NCI-H1694 treated with DMSO at 0.1 percent for 48 hours (cell line): ENCODE measurements at regions not wholly inside any gene's neighbourhood (a gene's known extent, or its start where the extent isn't known, plus 50 kb on each side); places are given as distances from the start of the nearest gene placed in this dataset.
"Not testable (repeated sequence)": the region's sequence is repeated elsewhere in the genome, so short reads cannot be mapped to it uniquely, and the experiment has no call there.

Source experiments
- DNase-seq: peaks from one replicate; lab custom pipeline; 2025; lab: John Stamatoyannopoulos, UW

DNA sequence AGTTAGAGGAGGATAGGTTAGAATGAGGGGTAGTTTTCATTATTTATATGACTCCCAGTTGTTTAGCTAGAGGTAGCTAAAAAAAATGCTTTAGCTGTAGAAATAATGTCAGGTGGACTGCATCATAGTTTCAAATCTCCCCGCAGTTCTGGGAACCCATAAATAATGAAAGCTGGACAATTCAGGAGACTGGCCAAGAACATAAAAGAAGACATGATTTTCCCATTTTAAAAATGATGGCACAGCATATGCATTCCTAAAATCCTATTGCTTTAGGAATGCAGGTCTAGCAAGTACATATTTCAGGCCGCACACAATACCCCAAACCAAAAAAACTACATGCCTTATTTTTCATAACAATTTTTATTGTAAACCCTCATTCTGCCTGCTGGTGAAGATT lies 143.3 kb downstream of the CTH start:
- DNase-seq = no peak

DNA sequence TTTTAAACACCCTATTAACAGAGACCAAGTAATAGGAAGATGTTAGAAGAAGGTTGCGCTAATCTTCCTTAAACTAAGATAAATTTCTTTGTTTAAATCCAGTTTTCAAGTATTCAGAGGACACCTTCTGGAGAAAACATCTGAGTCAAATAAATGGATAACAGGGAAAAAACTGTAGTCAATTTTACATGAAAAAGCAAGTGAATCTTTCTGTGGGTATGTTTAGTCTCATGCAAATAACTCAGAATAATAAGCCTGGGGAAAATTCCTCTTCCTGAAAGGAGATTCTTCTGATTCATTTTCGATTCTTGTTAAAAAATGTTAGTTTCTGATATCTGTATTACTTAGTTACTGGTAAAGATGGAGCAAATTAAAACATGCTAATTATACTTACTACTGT lies 145.5 kb downstream of the CTH start:
- no peak for DNase-seq

- no peak for DNase-seq
These were observed 156.1 kb downstream of the CTH start for GRCh38 chr1:70567167-70567566.

DNA sequence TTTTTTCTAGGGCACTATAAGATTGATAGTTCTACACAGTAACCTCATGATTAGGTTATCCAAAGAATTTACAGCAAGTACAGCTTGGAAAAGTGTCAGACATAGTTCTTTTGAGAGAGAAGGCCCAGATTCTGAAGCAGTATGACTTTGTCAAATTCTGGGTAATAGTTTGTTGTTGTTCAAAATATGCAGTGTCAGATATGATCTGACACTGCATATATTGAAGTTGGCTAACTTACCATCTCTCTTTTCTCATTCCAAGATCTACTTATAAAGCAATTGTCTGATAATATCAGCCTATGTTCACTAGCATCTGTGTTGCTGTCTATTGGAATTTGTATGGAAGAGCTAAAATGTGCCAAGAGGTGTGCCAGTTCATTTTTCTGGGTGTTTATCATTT lies 160.1 kb downstream of the CTH start:
- no peak for DNase-seq

DNA sequence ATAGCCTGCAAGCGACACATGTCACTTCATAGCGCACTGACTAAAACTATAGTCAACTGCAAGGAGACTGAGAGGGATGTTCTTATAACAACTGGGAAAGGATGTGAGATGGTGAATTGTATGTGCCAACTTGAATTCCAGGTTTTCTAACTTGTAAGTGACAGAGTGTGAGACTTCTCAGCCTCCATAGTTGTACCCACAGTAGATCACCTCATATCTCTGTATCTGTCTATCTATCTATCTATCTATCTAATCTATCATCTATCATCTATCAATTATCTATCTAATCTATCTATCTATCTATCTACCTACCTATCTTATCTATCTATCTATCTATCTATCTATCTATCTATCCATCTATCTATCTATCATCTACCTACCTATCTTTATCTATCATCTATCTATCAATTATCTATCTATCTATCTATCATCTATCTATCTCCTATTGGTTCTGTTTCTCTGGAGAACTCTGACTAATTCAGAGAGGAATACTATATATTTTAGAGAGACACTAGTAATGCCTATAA lies 162.3 kb downstream of the CTH start:
- no peak for DNase-seq

DNA sequence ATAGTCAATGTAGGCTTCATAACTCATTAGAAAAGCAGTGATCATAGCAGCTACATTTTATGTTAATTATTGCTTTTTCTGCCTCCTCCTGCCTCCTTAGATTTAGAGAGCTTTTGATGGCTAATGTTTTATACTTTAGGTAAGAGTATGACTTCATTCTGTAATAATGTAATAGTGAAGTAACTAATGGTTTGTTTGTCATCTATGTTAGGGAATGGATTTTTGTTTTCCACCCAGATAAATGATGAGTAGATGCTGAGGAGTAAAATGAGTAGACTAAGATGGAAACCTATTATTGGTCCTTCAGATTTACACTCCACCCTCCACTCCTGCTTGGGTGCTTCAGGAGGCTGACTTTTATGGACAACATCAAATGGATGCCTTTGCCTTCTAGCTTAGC lies 170.6 kb downstream of the CTH start:
- no peak for DNase-seq

DNA sequence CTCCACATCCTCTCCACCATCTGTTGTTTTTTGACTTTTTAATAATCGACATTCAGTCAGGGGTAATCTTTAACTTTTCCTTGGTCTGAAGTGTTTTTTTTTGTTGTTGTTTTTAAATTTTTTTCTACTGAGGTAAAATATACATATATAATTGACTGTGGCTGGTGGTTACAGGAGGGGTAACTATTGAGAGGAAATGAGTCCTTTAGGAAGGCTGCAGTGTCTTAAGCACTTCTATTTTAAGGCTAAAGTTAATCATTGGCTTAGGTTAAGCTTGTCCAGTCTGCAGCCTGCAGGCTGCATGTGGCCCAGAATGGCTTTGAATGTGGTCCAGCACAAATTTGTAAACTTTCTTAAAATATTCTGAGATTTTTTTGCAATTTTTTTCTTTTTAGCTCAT lies 172.5 kb downstream of the CTH start:
- DNase-seq = no peak

DNA sequence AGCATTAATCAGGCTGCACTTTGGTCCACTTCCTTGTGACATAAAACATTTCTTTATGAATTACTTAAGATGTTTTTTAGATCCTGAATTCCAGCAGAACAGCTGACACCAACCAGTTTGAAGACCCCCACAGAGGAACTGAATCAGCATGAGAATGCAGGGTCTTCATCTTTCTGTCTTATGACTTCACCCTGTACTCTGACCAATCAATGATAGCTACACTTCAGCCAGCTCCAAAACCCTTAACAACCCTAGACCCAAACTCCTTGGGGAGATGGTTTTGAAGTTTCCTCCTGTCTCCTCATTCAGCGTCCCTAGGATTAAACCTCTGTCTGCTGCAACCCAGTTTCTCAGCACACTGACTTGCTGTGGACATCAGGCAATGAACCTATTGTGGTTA lies 175.0 kb downstream of the CTH start:
- no peak for DNase-seq

- DNase-seq = no peak
These were observed 176.9 kb downstream of the CTH start for GRCh38 chr1:70587872-70588366.

DNA sequence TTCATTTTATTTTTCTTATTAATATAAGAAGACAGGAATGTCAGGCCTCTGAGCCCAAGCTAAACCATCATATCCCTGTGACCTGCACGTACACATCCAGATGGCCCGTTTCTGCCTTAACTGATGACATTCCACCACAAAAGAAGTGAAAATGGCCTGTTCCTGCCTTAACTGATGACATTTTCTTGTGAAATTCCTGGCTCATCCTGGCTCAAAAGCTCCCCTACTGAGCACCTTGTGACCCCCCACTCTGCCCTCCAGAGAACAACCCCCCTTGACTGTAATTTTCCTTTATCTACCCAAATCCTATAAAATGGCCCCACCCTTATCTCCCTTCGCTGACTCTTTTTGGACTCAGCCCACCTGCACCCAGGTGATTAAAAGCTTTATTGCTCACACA lies 182.5 kb downstream of the CTH start:
- not testable (repeated sequence) for DNase-seq

GRCh38 chr1:70608815-70609214 lies 197.7 kb downstream of the CTH start:
- no peak for DNase-seq

DNA sequence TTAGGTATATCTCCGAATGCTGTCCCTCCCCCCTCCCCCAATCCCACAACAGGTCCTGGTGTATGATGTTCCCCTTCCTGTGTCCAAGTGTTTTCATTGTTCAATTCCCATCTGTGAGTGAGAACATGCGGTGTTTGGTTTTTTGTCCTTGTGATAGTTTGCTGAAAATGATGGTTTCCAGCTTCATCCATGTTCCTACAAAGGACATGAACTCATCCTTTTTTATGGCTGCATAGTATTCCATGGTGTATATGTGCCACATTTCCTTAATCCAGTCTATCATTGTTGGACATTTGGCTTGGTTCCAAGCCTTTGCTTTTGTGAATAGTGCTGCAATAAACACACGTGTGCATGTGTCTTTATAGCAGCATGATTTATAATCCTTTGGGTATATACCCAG lies 199.1 kb downstream of the CTH start:
- not testable (repeated sequence) for DNase-seq

DNA sequence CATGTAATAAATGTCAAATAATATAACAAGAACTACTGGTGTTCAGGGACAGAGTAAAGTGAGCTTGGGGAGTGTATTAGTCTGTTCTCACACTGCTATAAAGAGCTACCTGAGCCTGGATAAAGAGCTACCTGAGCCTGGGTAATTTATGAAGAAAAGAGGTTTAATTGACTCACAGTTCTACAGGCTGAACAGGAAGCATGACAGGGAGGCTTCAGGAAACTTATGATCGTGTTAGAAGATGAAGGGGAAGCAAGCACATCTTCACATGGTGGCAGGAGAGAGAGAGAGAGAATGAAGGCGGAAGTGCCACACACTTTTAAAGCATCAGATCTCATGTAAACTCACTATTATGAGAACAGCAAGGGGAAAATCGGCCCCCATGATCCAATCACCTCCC lies 205.9 kb downstream of the CTH start:
- DNase-seq = no peak

DNA sequence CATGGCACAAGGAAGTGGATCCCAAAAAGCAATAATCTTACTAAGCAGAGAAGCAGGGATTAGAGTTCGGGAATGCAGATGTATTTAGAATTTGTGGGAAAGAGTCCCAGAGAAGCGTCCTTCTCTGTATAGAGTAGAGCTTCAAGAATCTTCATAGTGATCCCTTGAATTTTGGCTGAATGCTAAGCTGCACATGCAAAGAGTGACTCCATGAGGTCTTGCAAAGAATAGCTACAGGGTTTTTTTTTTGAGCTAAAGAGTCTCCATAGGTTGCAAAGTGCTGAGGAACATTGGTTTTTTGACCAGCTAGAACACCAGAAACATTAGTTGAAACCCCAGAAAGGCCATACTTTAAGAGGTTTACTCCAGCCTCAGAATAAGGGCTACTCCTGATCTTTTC lies 206.7 kb downstream of the CTH start:
- DNase-seq = no peak

GRCh38 chr1:70627910-70628309 lies 216.8 kb downstream of the CTH start:
- DNase-seq = no peak

- DNase-seq = no peak
These were observed 217.9 kb downstream of the CTH start for GRCh38 chr1:70628973-70629372.

GRCh38 chr1:70633004-70633403 lies 221.9 kb downstream of the CTH start:
- DNase-seq = no peak

DNA sequence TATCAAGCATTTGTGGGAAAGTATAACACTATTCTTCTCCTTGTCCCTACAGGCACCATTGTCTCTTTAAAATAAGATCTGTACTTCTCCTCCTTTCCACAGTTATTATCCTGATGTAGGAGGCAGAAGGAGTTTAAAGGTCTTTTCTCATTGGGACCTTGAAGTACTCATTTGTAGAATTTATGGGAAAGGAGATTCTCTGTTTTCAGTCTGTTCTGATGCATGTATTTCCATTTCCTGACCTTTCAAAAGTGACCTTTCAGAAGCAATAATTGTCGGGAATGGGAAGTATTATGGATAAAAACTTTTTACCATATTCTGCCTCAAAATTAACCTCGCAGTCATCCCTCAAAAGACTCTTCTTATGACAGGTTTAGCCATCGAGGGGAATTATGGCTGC lies 224.8 kb downstream of the CTH start:
- DNase-seq = no peak

DNA sequence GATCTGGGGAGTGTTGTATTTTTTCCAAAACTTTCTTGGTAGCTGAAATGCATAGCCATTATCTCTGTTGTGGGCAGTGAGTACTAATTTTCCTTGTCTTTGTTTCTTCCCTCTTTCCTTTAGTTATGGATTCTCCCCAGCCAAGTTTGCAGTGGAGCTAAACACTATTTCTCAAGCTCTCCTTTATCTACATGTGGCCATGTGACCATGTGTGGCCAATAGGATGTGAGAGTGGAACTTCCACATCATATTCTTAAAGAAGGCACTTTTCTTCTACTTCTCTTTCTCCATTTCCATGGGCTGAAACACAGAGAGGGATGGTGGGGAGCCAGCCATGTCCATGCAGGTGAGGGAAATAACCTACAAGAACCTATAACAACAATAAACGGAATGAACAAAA lies 230.8 kb downstream of the CTH start:
- no peak for DNase-seq

DNA sequence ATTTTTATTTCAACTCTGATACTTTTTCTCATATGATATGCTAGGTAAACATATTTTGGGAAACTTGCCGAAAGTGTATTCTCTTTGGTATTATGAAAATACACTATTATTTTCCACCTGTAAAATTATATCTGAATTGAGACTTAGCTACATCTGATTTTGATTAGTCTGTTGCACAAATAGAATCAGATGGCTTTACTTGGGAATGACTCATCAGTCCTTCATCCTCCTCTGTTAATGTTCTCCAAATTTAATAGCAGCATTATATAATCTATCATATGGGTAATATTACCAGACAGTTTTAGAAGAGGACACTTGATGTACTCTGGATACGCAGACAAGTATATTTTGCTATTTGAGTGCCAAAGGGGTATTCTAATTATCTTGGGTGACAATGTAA lies 245.3 kb downstream of the CTH start:
- no peak for DNase-seq

GRCh38 chr1:70659891-70660290 lies 248.8 kb downstream of the CTH start:
- DNase-seq = no peak

GRCh38 chr1:70666381-70667140 lies 255.5 kb downstream of the CTH start:
- no peak for DNase-seq

DNA sequence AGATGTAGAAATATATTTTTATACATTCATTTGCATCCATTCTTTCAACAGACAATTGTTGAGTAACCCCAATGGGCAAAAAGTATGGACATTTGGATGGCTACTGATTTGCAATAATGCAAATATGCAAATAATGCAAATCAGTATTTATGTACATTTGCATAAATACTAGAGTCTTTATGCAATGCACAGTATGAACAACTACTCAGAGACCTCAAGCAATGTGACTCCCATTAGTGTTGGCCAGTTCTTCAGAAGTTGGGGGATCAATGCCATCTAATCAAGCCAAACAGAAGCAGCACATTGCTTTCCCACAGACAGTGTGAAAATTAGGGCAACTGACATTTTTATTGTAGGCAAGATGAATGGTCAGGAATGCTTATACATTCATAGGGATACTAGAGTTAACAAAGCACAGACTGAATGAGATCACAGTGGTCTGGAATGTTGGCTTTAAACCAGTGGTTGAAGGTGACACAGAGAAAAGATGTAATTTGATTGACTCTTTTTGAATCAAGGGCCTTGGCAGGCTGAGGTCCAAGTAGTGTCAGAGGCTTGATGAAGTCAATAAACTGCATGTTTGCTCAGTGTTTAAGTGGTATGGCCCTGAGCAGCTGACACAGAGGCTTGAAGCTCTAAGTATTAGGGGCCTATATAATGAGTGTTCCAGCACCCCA lies 256.6 kb downstream of the CTH start:
- DNase-seq = no peak

DNA sequence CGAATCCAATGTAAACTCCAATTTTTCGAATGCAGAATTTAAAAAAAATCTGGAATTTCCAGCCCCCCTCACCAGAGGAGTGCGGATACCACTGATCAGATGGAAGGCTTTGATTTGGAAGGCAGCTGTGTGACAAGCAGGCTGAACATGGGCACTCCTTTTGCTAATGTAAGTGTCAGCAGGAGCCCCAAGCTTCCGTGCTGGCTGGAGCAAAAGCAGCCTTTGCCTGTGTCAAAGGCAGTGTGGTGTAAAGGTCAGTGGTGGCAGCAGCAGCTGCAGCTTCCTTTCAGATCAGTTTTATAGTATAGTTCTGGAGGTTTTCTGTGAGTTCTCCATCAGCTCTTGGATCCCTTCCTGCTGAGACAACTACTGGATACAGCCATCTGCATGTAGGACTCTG lies 259.9 kb downstream of the CTH start:
- DNase-seq = no peak
